ENCODE measurements at regions not wholly inside any gene's neighbourhood (a gene's known extent, or its start where the extent isn't known, plus 50 kb on each side); places are given as distances from the start of the nearest gene placed in this dataset.

GRCh38 chr4:180538384-180539057, 1704.7 kb upstream of the TENM3 start:
- DNase-seq: no peak

DNA sequence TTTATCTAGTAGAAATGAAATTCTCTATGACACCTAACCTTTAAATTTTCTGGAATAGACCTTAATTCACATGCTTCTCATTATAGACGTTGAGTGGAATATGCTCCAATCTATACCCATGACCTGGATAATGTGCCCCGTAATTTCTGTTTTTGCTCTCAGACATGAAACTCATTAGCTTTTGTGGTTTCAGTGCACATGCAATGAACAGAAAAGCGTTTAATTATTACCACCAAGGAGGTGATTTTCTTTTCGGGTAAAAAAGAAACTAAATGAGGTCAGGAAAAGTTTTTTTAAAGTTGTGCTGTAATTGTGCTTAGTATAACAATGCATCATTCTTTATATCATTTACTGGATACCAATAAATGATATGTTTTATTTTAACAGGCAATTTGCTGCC, 1703.9 kb upstream of the TENM3 start:
- no peak for DNase-seq

DNA sequence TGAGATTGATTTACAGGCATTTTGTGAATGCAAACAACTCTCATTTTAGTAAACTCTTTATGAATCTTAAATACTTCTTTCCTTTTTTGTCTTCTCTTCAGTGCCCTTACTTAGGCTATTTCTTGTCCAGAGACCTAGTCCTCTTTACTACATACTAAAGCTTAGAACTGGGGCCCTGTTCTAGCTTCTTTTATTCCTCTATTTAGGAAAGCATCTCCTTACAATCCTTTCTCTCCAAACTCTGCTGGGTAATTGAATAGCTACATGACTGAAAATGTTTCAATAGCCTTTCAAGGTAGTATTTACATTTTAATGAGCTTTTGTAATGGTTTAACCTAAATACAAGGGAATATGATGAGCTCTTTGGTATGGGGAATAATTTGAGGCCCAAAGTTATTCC, 1701.5 kb upstream of the TENM3 start:
- DNase-seq: no peak

- peak; percentile 93 for DNase-seq
Observed at GRCh38 chr4:180542445-180543100, 1700.6 kb upstream of the TENM3 start.

DNA sequence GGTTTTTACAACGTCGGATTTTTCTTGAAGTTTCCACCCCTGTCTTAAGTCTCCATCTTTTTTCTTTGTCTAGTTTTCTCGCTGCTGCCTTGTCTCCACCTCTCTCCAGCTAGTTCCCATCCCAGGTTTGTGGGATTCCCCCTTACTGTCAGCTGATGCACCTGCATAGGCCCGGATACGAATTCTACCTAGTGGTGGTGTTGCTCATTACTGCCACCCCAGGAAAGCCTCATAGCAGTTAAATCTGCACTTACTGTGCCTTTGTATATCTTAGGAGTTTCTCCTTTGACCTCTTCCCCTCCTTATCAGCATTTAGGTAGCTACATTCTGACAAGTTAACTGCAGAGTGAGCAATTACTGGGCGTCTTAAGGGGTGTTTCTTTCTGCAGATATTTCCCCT, 1693.1 kb upstream of the TENM3 start:
- DNase-seq: no peak

- DNase-seq: no peak
Observed at GRCh38 chr4:180557348-180557747, 1685.9 kb upstream of the TENM3 start.

DNA sequence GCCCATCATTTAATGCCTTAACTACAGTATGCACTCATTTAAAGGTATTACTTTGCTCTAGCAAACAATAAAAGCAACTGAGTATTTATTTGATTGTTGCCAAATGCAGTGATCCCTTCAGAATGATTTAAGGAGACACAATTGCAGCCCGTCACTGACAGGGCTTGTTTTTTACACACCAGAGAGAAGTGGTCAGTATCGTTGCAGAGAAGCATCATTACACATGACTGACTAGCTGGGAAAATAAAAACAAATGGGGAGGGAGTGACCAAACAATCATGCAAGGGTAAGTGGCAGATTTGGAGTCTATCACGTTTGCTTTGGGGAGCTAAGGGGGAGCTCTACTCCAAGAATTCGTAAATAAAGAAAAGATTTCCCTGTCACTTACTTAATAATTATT, 1685.3 kb upstream of the TENM3 start:
- DNase-seq: no peak

GRCh38 chr4:180558427-180558826, 1684.8 kb upstream of the TENM3 start:
- no peak for DNase-seq

DNA sequence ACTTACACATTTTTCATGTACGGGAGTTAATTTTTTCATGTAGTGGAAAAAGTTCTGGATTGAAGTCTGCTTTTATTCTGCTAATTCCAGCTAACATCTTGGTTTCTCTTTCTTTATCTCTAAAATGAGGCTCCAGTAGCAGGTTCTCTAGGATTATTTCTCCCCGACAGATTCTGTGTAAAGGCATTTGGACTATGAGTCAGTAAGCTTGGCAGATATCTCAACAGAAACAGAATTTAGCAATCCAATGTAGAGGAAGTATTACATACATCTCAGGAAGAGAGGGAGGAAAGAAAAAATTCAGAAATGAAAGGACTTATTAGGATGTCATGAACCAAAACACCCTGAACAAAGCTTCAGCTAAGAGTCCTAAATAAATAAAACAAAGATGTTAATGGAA, 1682.3 kb upstream of the TENM3 start:
- peak; percentile 61 for DNase-seq

GRCh38 chr4:180564026-180564425, 1679.2 kb upstream of the TENM3 start:
- no peak for DNase-seq

DNA sequence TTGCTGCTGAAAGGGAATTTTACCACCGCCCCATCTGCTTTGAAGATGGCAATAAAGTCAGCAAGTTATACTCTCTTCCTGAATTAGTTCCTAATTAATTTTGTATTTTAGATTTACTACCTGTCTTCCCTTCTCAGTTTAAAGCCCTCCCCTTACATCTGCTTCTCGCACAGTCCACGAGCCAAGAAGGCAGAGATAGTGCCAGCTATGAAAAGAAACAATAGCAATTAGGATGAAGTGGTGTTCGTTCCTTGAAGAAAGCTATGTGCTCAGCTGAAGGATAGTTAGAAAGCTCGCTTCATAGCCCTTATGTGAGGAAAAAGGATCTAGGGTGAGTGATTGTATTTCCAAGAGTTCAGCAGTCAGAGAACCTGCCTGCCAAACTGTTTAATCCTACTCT, 1678.8 kb upstream of the TENM3 start:
- DNase-seq: no peak

DNA sequence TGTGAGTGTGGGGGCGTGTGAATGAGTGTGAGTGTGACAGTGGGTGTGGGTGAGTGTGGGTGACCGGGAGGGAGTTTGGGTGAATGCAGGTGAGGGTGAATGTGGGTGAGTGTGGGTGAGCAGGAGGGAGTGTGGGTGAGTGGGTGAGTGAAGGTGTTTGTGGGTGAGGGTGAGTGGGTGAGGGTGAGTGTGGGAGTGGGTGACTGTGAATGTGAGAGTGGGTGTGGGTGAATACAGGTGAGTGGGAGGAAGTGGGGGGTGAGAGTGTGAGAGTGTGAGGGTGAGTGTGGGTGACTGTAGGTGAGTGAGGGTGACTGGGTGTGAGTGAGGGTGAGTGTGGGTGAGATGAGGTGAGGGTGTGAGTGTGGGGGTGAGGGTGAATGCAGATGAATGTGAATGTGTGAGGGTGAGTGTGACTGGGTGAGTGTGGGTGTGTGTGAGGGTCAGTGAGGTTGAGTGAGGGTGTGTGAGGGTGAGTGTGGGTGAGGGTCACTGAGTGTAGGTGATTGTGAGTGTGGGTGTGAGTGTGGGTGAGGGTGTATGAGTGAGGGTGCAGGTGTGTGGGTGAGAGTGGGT, 1677.3 kb upstream of the TENM3 start:
- no peak for DNase-seq

GRCh38 chr4:180566492-180566891, 1676.7 kb upstream of the TENM3 start:
- no peak for DNase-seq

DNA sequence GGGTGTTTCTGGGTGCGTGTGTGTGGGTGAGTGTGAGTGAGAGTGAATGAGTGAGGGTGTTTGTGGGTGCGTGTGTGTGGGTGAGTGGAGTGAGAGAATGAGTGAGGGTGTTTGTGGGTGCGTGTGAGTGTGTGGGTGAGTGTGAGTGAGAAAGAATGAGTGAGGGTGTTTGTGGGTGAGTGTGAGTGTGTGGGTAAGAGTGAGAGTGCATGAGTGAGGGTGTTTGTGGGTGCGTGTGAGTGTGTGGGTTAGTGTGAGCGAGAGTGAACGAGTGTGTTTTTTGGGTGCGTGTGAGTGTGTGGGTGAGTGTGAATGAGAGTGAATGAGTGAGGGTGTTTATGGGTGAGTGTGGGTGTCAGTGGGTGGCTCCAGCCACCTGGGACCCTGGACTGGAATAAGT, 1676.1 kb upstream of the TENM3 start:
- DNase-seq: no peak

GRCh38 chr4:180571516-180572055, 1671.6 kb upstream of the TENM3 start:
- DNase-seq: no peak

DNA sequence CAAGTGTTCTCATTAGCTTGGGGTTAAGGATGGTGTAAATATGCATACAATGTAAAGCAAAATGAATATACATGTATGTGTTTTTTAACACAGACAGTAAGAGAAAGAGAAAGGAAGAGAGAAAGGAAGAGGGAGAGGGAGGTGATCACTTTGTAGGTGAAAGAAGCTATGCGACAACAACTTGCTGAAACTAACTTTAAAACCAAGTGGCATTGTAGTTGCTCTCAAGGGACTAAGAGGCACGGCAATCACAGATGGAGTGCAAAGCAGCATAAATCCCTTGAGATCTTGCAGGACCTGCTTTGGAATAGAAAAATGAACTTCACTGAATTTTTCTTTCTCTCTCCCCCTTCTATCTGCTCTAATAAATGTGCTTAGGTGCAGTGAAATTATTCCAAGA, 1665.0 kb upstream of the TENM3 start:
- no peak for DNase-seq

- DNase-seq: no peak
Observed at GRCh38 chr4:180581061-180581460, 1662.1 kb upstream of the TENM3 start.

- no peak for DNase-seq
Observed at GRCh38 chr4:180587379-180587778, 1655.8 kb upstream of the TENM3 start.

DNA sequence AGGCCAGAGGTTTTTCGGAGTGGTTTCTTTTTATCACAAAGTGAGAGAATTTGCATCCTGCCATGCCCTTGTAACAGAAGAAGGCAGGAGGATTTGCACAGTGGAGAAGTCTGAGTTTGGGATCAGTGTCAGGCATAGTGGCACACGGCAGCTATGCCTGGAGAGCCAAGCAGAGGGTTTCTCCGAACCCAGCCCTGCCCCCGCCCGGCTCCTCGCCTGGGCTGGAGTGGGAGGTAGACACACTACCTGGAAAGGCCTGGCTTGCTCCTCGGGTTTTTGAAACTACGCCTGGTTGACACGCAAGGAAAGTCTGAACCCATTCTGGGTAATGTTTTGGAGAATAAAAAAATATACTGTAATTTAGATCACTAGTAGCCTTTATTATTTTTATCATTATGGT, 1653.6 kb upstream of the TENM3 start:
- no peak for DNase-seq

DNA sequence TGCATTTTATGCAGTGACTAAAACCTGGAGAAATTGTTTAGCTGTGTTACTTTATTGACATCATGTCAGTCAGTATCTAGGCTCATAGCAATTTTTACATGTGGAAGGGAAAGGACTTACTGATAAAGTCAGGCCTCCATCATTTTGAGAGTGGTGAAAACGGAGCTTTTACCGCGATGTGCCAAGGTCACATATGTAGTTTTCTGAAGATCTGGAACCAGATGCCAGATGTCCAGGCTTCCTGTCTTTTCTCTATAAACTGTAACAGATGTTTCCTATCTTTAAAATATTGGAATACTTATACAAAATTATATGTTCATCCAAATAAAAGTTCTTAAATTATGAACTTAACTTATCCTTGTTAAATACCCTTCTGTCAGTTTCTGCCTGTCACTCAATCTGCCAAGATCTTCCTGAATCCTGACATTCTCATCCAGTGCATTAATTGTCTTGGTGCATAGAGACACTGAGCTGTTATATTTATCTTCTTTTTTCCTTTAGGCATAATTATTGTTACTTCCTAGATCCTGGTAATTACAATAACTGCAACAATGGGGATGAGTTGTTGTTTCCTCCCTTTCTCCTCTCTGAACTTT, 1646.2 kb upstream of the TENM3 start:
- DNase-seq: no peak

DNA sequence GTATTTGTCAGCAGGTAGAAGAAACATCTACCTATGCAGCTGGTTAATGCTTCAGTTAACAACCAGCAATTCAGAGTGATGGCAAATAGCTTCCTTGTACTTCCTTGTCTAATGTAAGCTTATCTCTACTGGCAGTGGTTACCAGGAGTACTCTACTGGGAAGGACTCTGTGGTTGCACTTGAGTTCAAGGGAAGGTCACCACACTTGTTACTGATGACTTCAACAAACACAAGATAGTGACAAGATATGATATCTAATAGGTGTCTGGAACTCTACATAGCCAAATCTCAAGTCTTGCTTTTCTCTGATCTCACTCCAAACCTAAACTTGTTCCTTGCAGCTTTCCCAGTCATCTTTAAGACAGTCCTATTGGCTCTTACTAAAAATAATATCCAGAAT, 1644.9 kb upstream of the TENM3 start:
- DNase-seq: no peak

DNA sequence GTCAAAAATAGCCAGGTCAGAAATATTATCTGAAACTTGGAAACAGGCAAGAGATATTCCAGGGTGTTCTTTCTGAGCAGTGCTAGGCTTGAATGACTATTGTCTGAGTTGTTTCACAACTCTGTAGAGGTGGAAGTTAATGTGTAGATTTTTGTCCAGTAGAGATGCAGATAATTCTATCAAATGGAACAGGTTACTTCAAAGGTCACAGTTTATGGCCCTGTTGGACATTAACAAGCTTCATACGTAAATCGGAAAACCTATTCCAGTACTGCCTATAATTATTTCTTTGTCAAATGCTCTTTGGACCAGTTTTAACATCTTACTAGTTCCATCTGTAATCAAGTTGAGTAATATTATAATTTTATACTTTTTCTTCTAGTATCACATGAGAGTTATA, 1639.4 kb upstream of the TENM3 start:
- no peak for DNase-seq

DNA sequence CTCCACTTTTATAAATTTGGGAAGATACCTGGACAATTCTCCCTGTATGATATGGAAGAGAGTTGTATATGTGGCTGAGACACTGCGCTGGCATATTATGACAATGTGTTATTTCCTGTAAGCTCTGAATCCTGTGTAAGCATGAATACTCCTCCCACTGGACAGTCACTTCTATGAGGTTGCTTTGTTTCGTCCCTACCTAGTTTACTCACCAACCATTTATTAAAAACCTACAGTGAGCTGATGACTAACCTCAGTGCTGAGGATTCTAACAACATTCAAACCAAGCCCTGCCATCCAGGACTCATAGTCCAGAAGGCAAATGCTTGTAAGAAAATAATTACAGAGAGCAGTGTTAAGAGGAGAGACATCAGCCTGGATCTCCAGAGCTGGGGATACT, 1632.9 kb upstream of the TENM3 start:
- no peak for DNase-seq

- DNase-seq: no peak
Observed at GRCh38 chr4:180615746-180616145, 1627.5 kb upstream of the TENM3 start.
